Duodenal mucosa (tissue), 2 donors: ENCODE measurements at regions not wholly inside any gene's neighbourhood (a gene's known extent, or its start where the extent isn't known, plus 50 kb on each side); places are given as distances from the start of the nearest gene placed in this dataset.

ENCODE experiments used
- H3K27ac ChIP-seq: one replicate; pipeline ENCODE4 v1.7.0; 2013; ENCODE audit warnings: low read depth, low read length
- H3K27me3 ChIP-seq, 2 donors: one replicate each; pipeline ENCODE4 v1.7.0; 2013; ENCODE audit warnings: low read length in 2 of 2, control low read depth in 1 of 2; ENCODE audit not compliant: insufficient read depth in 2 of 2, control insufficient read depth in 1 of 2
- H3K36me3 ChIP-seq, 2 donors: one replicate each; pipeline ENCODE4 v1.7.0; 2013; ENCODE audit warnings: low read length in 2 of 2, control low read depth in 1 of 2; ENCODE audit not compliant: insufficient read depth in 2 of 2, control insufficient read depth in 1 of 2
- H3K4me1 ChIP-seq, 2 donors: one replicate each; pipeline ENCODE4 v1.7.0; 2013; ENCODE audit warnings: low read length in 2 of 2, control low read depth in 1 of 2; ENCODE audit not compliant: insufficient read depth in 2 of 2, control insufficient read depth in 1 of 2
- H3K4me3 ChIP-seq, 2 donors: one replicate each; pipeline ENCODE4 v1.7.0; 2013; ENCODE audit warnings: low read length in 2 of 2, low read depth in 1 of 2
- H3K9ac ChIP-seq, 2 donors: one replicate each; pipeline ENCODE4 v1.7.0; 2013; ENCODE audit warnings: low read length in 2 of 2, low read depth in 1 of 2
- H3K9me3 ChIP-seq, 2 donors: one replicate each; pipeline ENCODE4 v1.7.0; 2013; ENCODE audit warnings: low read length in 2 of 2, control low read depth in 1 of 2; ENCODE audit not compliant: control insufficient read depth in 1 of 2

DNA sequence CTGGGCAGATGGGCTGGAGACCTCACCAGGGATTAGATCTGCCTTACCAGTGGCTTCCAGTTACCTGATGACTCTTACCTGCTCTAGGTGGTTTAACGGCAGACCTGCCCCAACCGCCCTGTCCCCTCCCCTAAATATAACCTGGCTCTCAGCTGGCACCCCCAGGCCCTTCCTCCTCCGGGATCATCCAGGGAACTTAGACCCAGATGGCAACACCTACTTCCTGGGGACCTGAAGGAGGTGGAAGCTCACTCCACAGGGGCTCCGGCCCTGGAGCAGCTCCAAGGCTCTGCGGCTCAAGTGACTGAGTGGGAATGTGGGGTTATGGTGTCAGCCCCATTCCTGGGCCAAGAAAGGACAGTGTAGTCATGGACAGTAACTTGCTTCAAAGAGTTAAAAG, 130.4 kb downstream of the OLFM1 start:
- Histone ChIP-seq H3K36me3 (no peaks in the 10 kb centered on the region), H3K9me3 (no peaks in the 10 kb centered on the region), H3K4me1 (peaks cover 0 to 11% of the 10 kb centered on the region in 2 donors), H3K9ac (no peak overlapping the region), H3K27ac (no peak overlapping the region), H3K4me3 (no peak overlapping the region), H3K27me3 (peaks cover 7 to 25% of the 10 kb centered on the region in 2 donors)

DNA sequence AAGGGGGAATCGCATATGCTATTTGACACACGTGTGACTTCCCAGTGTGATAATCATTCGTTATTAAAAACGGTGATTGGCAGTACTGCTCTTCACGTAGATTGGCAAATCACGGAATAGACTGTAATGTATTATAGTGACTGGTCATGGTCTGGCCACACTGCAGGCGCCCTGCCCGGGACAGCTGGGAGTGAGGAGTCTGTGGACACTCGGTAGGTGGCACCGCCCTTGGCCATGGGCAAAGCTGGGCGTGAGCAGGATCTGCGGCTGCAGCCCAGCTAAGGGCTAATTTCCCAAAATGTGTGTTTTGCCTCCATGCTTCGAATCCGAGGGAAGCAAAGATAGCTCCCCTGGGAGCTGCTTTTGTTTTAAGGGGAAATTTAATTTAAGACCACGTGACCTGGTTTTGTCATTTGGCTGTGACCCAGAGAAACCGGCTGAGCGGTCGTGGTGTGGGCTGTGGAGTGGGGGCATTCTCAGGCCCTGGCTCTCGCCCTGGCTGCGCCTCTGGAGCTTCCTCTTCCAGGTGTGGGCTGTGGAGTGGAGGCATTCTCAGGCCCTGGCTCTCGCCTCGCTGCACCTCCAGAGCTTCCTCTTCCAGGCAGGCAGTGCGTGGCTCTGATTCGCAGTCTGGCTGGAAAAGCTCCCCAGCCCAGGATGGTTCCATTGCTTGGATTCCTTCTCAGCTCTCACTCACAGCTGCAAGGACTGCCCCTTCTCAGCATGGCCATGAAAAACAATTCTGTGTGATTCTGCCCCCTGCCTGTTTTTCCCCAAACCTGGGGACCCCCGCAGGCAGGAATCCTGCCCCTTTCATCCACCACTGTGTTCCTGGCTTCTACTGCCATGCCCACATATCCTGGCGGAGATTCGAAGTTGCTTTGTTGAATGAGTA, 131.1 kb downstream of the OLFM1 start:
- Histone ChIP-seq H3K27ac (no peak overlapping the region), H3K36me3 (no peaks in the 10 kb centered on the region), H3K9ac (no peak overlapping the region), H3K4me3 (no peak overlapping the region), H3K9me3 (no peaks in the 10 kb centered on the region), H3K27me3 (peaks cover 7 to 25% of the 10 kb centered on the region in 2 donors), H3K4me1 (peaks cover 0 to 11% of the 10 kb centered on the region in 2 donors)

DNA sequence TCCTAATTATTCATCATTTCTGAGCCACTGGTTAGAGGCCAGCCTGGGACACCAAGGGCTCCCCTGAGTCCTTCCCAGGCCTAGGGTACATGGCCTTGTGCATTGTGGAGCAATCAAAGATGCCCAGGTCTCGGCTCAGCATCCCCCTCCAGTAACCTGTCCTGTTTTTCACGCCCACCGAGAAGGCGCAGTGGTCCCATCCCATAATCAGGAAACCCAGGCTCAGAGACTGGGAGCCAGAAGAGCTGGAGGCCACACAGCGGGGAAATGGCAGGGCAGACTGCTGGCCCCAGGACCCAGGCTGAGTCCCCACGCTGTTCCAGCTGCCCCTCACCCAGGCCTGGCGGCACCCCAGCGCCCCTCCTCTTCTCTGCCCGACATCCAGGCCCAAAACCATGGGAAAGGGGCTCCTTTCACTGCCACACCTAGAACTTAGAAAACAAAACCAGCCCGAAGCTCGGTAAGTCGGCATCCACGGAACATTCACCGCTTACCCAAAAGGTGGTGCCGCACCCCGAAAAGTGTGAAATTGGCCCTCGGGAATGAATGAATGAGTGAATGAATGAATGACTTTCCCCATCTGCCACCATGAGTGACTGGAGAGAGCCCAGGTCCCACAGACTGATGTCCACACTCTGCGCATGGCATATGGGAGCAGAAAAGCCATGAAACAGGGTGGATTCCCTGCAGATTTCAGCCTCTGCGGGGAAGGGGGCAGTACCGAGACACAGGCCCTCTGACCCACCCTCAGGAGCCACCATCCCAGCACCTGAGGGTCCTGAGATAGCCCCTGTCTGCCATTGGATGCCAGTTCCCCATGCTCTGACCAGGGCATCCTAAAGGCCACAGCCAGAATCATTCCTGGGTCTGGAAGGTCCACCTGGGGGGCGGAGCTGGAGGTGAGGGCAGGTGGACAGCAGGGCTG, 132.5 kb downstream of the OLFM1 start:
- no peak overlapping the region for H3K4me3 ChIP-seq
- peaks cover 0 to 11% of the 10 kb centered on the region in 2 donors for H3K4me1 ChIP-seq
- no peak overlapping the region for H3K9ac ChIP-seq
- H3K27ac ChIP-seq = no peak overlapping the region
- peaks cover 7 to 25% of the 10 kb centered on the region in 2 donors for H3K27me3 ChIP-seq
- no peaks in the 10 kb centered on the region for H3K9me3 ChIP-seq
- H3K36me3 ChIP-seq = no peaks in the 10 kb centered on the region

DNA sequence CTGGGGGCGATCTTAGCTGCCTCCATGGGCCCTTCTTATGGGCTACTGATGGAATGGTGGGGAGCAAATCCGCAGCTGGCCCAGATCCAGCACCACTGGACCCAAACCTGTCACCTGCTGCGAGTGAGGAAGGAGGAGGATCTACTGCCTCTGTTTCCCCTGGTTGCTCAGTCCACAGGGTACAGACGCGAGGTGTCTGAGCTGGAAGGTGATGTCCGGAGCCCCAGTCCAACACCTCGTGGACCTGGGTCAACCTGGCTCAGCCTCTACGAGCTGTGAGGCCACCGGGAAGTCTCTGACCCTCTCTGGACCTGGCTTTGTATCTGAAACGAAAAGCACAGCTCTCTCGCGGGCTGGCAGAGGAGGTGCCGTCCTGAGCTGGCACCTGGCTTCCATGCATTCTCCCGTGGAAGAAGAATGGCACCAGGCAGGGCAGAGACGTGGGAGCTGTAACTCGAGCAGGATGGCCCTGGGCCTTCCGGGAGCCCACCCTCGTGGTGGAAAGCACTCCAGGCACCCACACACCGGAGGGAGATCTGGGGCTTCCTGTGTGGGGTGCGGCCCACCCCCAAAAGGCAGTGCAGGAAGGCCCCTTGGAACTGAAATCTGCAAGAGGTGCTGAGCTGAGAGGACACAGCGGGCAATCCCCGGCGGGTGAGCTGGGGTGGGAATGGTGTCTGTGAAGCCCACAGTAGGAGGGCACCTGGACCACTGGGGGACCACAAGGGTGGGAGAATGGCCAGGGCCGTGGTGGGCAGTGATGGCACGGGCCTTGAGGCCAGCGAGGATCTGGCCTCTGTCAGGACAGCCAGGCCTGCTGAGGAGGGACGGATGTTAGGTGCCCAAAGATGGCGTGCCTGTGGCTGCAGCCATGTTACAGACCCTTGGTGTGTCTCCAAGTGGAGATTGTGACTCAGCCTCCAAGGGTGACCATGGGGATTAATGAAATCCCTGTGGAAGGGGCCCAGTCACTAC, 133.4 kb downstream of the OLFM1 start:
- H3K9ac ChIP-seq = no peak overlapping the region
- H3K4me1 ChIP-seq = peaks cover 0 to 6% of the 10 kb centered on the region in 2 donors

DNA sequence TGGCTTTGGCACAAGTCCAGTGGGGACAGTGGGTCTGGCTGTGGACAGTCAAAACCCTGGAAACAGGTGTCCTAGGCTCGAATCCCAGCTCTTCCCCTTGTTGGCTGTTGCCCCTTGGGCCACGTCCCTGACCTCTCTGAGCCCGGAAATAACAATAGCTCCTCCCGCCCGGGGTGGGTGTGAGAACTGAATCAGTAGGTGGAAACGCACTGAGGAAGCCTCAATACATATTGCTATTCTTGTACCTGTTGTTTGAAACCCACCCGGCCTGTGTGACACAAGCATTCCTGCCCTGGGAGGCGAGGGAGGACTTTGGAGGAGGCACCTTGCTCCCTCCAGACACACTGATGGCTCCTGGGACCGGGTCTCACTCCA, 134.1 kb downstream of the OLFM1 start:
- Histone ChIP-seq H3K4me1 (peaks cover 0 to 3% of the 10 kb centered on the region in 2 donors), H3K36me3 (no peaks in the 10 kb centered on the region), H3K27me3 (peaks cover 7 to 17% of the 10 kb centered on the region in 2 donors)

More for the DNA sequence above, 133.4 kb downstream of the OLFM1 start:
- Histone ChIP-seq H3K27me3 (peaks cover 7 to 24% of the 10 kb centered on the region in 2 donors), H3K36me3 (no peaks in the 10 kb centered on the region), H3K4me3 (no peak overlapping the region), H3K9me3 (peaks cover 5% of the 10 kb centered on the region in 2 donors), H3K27ac (no peak overlapping the region)

DNA sequence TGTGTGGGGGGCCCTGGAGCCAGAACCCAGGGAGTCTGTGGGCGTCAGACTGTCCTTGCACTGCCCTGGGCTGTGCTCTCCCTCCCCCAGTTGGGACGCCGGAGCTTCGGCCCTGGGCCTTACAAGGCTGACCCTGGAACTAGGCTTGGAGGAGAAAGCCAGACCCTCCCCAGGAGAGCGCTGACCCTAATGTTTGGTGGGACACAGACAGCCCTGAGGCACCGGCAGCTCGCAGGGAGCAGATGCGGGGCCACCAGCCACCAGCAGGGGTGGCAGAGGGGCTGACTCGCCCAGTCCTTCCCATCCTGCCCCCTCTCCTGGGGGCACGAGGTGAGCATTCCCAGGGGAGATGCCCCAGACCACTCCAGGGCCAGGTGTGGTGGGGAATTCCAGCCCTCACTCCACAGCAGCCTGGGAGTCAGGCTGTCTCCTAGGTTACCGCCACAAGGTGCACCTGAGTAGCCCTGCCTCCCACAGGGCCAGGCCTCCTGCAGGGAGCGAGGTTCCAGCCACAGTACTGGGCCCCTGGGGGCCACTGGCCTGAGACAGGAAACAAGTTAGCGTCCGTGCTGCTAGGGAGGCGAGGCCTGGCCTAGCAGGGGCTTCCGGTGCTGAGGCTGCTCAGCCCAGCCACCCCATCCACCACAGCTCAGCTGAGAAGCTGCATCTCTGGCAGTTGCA, 134.6 kb downstream of the OLFM1 start:
- Histone ChIP-seq H3K36me3 (no peaks in the 10 kb centered on the region), H3K4me1 (peaks cover 0 to 3% of the 10 kb centered on the region in 2 donors), H3K27ac (no peak overlapping the region), H3K9me3 (peaks cover 7 to 12% of the 10 kb centered on the region in 2 donors), H3K9ac (no peak overlapping the region), H3K27me3 (peaks cover 7 to 15% of the 10 kb centered on the region in 2 donors), H3K4me3 (no peak overlapping the region)

More for the DNA sequence above, 134.1 kb downstream of the OLFM1 start:
- Histone ChIP-seq H3K27ac (no peak overlapping the region), H3K9me3 (peaks cover 7 to 12% of the 10 kb centered on the region in 2 donors), H3K4me3 (no peak overlapping the region), H3K9ac (no peak overlapping the region)

DNA sequence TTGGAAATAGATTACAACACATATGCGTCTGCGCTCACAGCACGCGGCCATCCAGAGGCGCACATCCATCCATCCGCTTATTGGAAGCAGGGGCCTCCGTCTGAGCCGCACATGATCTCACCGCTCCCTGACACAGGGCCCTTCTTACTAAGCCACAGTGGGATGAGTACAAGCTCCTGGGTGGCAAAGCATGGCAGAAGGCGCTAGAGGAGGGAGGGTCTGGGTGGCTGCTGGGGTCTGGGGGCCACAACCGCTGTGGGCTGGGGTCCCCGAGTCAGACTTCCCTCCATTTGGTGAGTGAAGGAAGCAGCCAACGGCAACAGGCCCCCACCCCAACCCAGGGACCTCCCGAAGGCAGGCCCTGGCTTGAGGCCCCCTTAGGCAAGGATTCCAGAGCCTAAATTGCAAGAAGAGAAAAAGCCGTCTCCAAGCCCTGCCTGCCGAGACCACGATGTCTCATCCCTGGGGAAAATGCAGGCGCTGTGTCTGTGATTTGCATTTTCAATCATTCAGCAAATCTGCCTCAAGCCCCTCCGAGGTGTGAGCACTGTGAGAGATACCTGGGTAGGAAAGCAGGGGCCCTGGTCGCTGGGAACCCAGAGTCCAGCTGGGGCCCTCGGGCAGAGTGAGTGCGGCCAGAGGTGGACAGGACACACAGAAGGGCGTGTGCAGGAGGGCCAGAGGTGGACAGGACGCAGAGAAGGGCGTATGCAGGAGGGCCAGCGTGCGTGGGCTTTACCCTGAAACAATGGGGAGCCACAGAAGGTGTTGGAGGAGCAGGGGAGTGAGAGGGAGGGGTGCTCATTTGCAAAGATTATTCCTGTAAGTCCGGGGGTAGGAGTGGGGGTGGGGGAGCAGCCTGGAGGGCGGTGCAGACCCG, 135.7 kb downstream of the OLFM1 start:
- H3K9ac ChIP-seq = no peak overlapping the region
- H3K36me3 ChIP-seq = no peaks in the 10 kb centered on the region
- H3K9me3 ChIP-seq = peaks cover 7 to 12% of the 10 kb centered on the region in 2 donors
- H3K27me3 ChIP-seq = peaks cover 7 to 9% of the 10 kb centered on the region in 2 donors
- H3K4me3 ChIP-seq = no peak overlapping the region
- H3K4me1 ChIP-seq = peaks cover 0 to 3% of the 10 kb centered on the region in 2 donors
- no peak overlapping the region for H3K27ac ChIP-seq

DNA sequence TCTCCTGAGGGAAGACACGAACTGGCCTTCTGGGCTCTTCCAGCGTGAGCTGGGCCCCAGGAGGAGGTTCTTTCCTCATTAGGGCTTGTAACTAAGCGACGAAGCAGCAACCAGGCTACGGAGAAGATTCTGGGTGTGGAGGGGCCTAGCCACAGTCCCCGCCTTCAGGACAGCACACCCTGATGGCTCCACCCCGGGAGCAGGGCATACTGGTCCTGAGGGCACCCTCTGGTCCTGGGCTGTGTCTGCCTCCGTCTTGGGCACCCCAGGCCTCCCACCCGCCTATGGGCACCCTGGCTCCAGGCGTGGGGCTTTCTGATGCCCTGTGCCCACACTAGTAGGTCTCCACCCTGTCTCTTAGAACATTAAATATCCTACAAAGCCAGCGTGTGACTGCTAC, 136.4 kb downstream of the OLFM1 start:
- no peak overlapping the region for H3K9ac ChIP-seq
- peaks cover 7 to 12% of the 10 kb centered on the region in 2 donors for H3K9me3 ChIP-seq
- H3K4me1 ChIP-seq = no peaks in the 10 kb centered on the region
- no peak overlapping the region for H3K4me3 ChIP-seq
- H3K36me3 ChIP-seq = no peaks in the 10 kb centered on the region
- H3K27me3 ChIP-seq = peaks cover 2% of the 10 kb centered on the region in 2 donors
- H3K27ac ChIP-seq = no peak overlapping the region
